ENCODE measurements at regions not wholly inside any gene's neighbourhood (a gene's known extent, or its start where the extent isn't known, plus 50 kb on each side); places are given as distances from the start of the nearest gene placed in this dataset.

- peaks cover 0 to 7% (median 4%) of the 10 kb centered on the region in 3 donors for H3K9me3 ChIP-seq
- H3K36me3 ChIP-seq: no peaks in the 10 kb centered on the region
- H3K27me3 ChIP-seq: no peaks in the 10 kb centered on the region
- H3K4me3 ChIP-seq: no peak overlapping the region
- no peak for DNase-seq
- TF ChIP-seq, protein P1, sequence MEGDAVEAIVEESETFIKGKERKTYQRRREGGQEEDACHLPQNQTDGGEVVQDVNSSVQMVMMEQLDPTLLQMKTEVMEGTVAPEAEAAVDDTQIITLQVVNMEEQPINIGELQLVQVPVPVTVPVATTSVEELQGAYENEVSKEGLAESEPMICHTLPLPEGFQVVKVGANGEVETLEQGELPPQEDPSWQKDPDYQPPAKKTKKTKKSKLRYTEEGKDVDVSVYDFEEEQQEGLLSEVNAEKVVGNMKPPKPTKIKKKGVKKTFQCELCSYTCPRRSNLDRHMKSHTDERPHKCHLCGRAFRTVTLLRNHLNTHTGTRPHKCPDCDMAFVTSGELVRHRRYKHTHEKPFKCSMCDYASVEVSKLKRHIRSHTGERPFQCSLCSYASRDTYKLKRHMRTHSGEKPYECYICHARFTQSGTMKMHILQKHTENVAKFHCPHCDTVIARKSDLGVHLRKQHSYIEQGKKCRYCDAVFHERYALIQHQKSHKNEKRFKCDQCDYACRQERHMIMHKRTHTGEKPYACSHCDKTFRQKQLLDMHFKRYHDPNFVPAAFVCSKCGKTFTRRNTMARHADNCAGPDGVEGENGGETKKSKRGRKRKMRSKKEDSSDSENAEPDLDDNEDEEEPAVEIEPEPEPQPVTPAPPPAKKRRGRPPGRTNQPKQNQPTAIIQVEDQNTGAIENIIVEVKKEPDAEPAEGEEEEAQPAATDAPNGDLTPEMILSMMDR (IDR thresholded peaks at IDR 0.05): no peak
- no peak overlapping the region for H3K27ac ChIP-seq
- intact Hi-C loops (cut with DNase I; ENCODE audit: low total_unique reads): no loop called here
- no peaks in the 10 kb centered on the region for H3K4me1 ChIP-seq
These were observed 138.8 kb upstream of the MSX1 start for GRCh38 chr4:4720646-4721045.

DNA sequence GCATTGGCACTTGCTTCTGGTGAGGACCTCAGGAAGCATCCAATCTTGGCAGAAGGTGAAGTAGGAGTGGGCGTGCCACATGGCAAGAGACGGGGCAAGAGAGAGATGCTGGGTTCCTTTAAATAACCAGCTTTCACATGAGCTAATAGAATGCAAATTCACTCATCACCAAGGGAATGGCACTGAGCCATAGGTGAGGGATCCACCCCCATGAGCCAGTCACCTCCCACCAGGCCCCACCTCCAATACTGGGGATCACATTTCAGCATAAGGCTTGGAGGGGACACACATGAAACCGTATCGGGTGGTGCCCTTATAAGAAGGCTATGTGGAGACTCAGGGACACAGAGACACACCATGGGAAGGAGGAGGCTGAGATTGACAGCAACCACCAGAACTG, 140.0 kb upstream of the MSX1 start:
- Histone ChIP-seq H3K36me3 (no peaks in the 10 kb centered on the region), H3K4me3 (no peak overlapping the region), H3K4me1 (no peaks in the 10 kb centered on the region), H3K27ac (no peak overlapping the region), H3K9me3 (no peaks in the 10 kb centered on the region), H3K27me3 (no peaks in the 10 kb centered on the region)
- DNase-seq: no peak
- TF ChIP-seq, protein P1 (IDR thresholded peaks at IDR 0.05): no peak
- intact Hi-C loops (cut with DNase I; ENCODE audit: low total_unique reads): no loop called here

- Histone ChIP-seq H3K4me1 (no peaks in the 10 kb centered on the region), H3K4me3 (no peak overlapping the region), H3K27ac (no peak overlapping the region), H3K9me3 (no peaks in the 10 kb centered on the region), H3K36me3 (no peaks in the 10 kb centered on the region), H3K27me3 (no peaks in the 10 kb centered on the region)
- TF ChIP-seq, protein P1 (IDR thresholded peaks at IDR 0.05): no peak
- intact Hi-C loops (cut with DNase I; ENCODE audit: low total_unique reads): no loop called here
- DNase-seq: no peak
These were observed 141.8 kb upstream of the MSX1 start for GRCh38 chr4:4717692-4718091.

DNA sequence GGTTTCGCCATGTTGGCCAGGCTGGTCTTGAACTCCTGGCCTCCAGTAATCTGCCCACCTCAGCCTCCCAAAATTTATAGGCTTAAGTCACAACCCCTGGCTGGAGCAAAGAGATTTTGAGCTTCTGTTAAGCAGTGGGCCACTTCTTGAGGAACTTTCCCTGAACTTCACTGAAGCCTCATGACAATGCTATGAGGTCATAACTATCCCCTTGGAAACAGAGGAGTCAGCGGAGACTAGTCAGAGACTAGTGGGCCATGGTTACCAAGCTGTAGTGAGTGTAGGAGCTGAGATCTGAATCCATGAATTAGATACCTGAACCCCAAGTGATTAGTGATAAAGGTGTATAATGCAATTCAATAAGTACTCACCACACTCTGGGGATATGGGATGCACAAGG, 145.1 kb upstream of the MSX1 start:
- Histone ChIP-seq H3K4me3 (no peak overlapping the region), H3K27ac (no peak overlapping the region), H3K27me3 (no peaks in the 10 kb centered on the region), H3K9me3 (no peaks in the 10 kb centered on the region), H3K36me3 (no peaks in the 10 kb centered on the region), H3K4me1 (no peaks in the 10 kb centered on the region)
- DNase-seq: no peak
- TF ChIP-seq, protein P1 (IDR thresholded peaks at IDR 0.05): no peak
- intact Hi-C loops (cut with DNase I; ENCODE audit: low total_unique reads): no loop called here

- DNase-seq: no peak
- Histone ChIP-seq H3K36me3 (no peaks in the 10 kb centered on the region), H3K27ac (no peak overlapping the region), H3K9me3 (no peaks in the 10 kb centered on the region), H3K27me3 (no peaks in the 10 kb centered on the region), H3K4me1 (no peaks in the 10 kb centered on the region), H3K4me3 (no peak overlapping the region)
- TF ChIP-seq, protein P1 (IDR thresholded peaks at IDR 0.05): no peak
- intact Hi-C loops (cut with DNase I; ENCODE audit: low total_unique reads): no loop called here
These were observed 146.5 kb upstream of the MSX1 start for GRCh38 chr4:4712800-4713528.

- TF ChIP-seq, protein P1 (IDR thresholded peaks at IDR 0.05): no peak
- intact Hi-C loops (cut with DNase I; ENCODE audit: low total_unique reads): no loop called here
These were observed 147.6 kb upstream of the MSX1 start for GRCh38 chr4:4711902-4712301.

More at GRCh38 chr4:4711902-4712301, 147.6 kb upstream of the MSX1 start:
- H3K27me3 ChIP-seq: no peaks in the 10 kb centered on the region
- H3K27ac ChIP-seq: no peak overlapping the region
- no peak overlapping the region for H3K4me3 ChIP-seq
- DNase-seq: no peak
- H3K9me3 ChIP-seq: no peaks in the 10 kb centered on the region
- no peaks in the 10 kb centered on the region for H3K4me1 ChIP-seq
- no peaks in the 10 kb centered on the region for H3K36me3 ChIP-seq
